Gastrocnemius medialis (tissue), 4 donors: ENCODE measurements at regions not wholly inside any gene's neighbourhood (a gene's known extent, or its start where the extent isn't known, plus 50 kb on each side); places are given as distances from the start of the nearest gene placed in this dataset.

Experiments
- CTCF ChIP-seq, 5 experiments: fragments of 450-650 bp in 3 of 5; fragments of 200-600 bp in 2 of 5; sonication (generic) in 2 of 5; IDR thresholded peaks in 4 of 5; conservative IDR thresholded peaks in 1 of 5; 1 replicate in 4 of 5; 2 replicates in 1 of 5; pipeline ENCODE4 v1.5.1; 2016 to 2019; ENCODE audit warnings: antibody characterized with exemption in 5 of 5, mild to moderate bottlenecking in 3 of 5, moderate library complexity in 3 of 5
- POLR2A ChIP-seq, 2 donors: fragments of 450-650 bp; IDR thresholded peaks; one replicate each; pipeline ENCODE4 v1.6.1; 2017; ENCODE audit warnings: antibody characterized with exemption in 2 of 2, mild to moderate bottlenecking in 2 of 2, moderate library complexity in 2 of 2

- TF ChIP-seq CTCF (IDR thresholded peaks at IDR 0.05 in 4 of 5, conservative IDR thresholded peaks at IDR 0.05 in 1 of 5): no peak
- no peak for TF ChIP-seq POLR2A (IDR thresholded peaks at IDR 0.05)
Measured at GRCh38 chr20:39311851-39312506, 349.8 kb downstream of the DHX35 start.
